ENCODE measurements at regions not wholly inside any gene's neighbourhood (a gene's known extent, or its start where the extent isn't known, plus 50 kb on each side); places are given as distances from the start of the nearest gene placed in this dataset.

- Histone ChIP-seq H3K36me3 (ENCODE audit: control insufficient read depth in 4 of 4, insufficient read depth in 3 of 4, low read depth in 1 of 4, low read length in 3 of 4) (no peaks in the 10 kb centered on the region), H3K27ac (ENCODE audit: low read depth in 1 of 2, low read length in 2 of 2) (no peak overlapping the region), H3K9ac (ENCODE audit: low read depth in 1 of 2, low read length in 2 of 2) (no peak overlapping the region), H3K4me3 (ENCODE audit: low read depth in 1 of 3, low read length in 3 of 3) (no peak overlapping the region), H3K4me1 (ENCODE audit: control insufficient read depth in 4 of 4, insufficient read depth in 4 of 4, low read length in 3 of 4) (peaks cover 0 to 1% (median 0%) of the 10 kb centered on the region in 4 donors), H3K9me3 (ENCODE audit: control insufficient read depth in 4 of 4, low read length in 3 of 4) (no peaks in the 10 kb centered on the region), H3K27me3 (ENCODE audit: control insufficient read depth in 4 of 4, insufficient read depth in 4 of 4, low read length in 3 of 4) (no peaks in the 10 kb centered on the region)
- DNase-seq (ENCODE audit: low spot score): no peak
- WGBS: 90% methylated on average over 5 of the region's 5 CpGs
- TF ChIP-seq NR2F2 (IDR thresholded peaks at IDR 0.05): no peak
- TF ChIP-seq JUND (IDR thresholded peaks at IDR 0.05): no peak
- TF ChIP-seq GABPA (IDR thresholded peaks at IDR 0.05 in 1 of 2, conservative IDR thresholded peaks at IDR 0.05 in 1 of 2): no peak
- no peak for TF ChIP-seq HNF4G (IDR thresholded peaks at IDR 0.05)
- no peak for TF ChIP-seq FOXA1 (IDR thresholded peaks at IDR 0.05)
- no peak for TF ChIP-seq CTCF (IDR thresholded peaks at IDR 0.05; ENCODE audit: low read depth, low read length, missing input control)
- no peak for TF ChIP-seq FOXA2 (IDR thresholded peaks at IDR 0.05)
Observed at GRCh38 chr15:91704343-91704742, 149.2 kb upstream of the SLCO3A1 start.

DNA sequence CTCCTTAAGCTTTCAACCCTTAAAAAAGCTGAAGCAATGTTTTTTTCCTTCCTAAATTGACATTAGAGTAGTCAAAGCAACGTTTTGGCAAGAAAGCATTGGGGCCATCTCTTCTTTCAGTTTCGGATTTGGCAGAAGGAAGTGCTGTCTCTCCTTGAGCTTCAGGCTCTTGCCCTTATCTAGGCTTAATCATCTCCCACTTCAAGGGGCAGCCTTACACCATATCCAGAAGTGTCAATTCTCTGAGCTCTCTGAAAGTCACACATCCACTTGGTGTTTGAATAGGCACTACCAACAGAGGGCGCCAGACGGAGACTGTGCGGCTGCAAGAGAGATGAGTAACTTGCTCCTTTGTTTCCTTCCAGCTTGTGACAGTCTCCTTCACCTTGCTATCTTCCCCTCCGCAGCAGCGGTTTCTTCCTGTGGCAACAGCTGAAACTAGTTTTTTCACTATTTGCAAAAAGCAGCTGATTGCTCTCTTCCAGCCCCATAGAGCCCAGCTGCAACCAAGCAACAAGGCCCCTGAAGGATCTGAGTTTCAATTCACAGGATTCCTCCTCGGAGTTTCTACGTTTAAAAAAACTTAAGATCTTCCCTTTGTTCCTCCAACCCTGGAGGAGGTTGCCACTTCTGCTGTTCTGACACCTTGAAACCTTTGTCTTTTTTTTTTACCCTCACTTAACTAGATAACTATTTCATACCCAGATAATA, 147.0 kb upstream of the SLCO3A1 start:
- WGBS: 25% methylated on average over 9 of the region's 9 CpGs
- no peak for TF ChIP-seq HNF4A (conservative IDR thresholded peaks at IDR 0.05)
- TF ChIP-seq CTCF (IDR thresholded peaks at IDR 0.05; ENCODE audit: low read depth, low read length, missing input control): peak; percentile 83
- TF ChIP-seq RAD21 (IDR thresholded peaks at IDR 0.05): peak; percentile 78 to 89
- peak; percentile 10 for TF ChIP-seq YY1 (IDR thresholded peaks at IDR 0.05)
- TF ChIP-seq FOXA2 (IDR thresholded peaks at IDR 0.05): no peak
- peak in 1 of 2 donors; percentile 8 for TF ChIP-seq RXRA (IDR thresholded peaks at IDR 0.05)
- TF ChIP-seq GABPA (IDR thresholded peaks at IDR 0.05 in 1 of 2, conservative IDR thresholded peaks at IDR 0.05 in 1 of 2): no peak
- TF ChIP-seq HNF4G (IDR thresholded peaks at IDR 0.05): no peak
- Histone ChIP-seq H3K36me3 (ENCODE audit: control insufficient read depth in 4 of 4, insufficient read depth in 3 of 4, low read depth in 1 of 4, low read length in 3 of 4) (no peaks in the 10 kb centered on the region), H3K4me1 (ENCODE audit: control insufficient read depth in 4 of 4, insufficient read depth in 4 of 4, low read length in 3 of 4) (peaks cover 0 to 1% (median 0%) of the 10 kb centered on the region in 4 donors), H3K27me3 (ENCODE audit: control insufficient read depth in 4 of 4, insufficient read depth in 4 of 4, low read length in 3 of 4) (no peaks in the 10 kb centered on the region), H3K27ac (ENCODE audit: low read depth in 1 of 2, low read length in 2 of 2) (no peak overlapping the region), H3K9me3 (ENCODE audit: control insufficient read depth in 4 of 4, low read length in 3 of 4) (no peaks in the 10 kb centered on the region), H3K9ac (ENCODE audit: low read depth in 1 of 2, low read length in 2 of 2) (no peak overlapping the region), H3K4me3 (ENCODE audit: low read depth in 1 of 3, low read length in 3 of 3) (no peak overlapping the region)
- DNase-seq (ENCODE audit: low spot score): peak; percentile 71

DNA sequence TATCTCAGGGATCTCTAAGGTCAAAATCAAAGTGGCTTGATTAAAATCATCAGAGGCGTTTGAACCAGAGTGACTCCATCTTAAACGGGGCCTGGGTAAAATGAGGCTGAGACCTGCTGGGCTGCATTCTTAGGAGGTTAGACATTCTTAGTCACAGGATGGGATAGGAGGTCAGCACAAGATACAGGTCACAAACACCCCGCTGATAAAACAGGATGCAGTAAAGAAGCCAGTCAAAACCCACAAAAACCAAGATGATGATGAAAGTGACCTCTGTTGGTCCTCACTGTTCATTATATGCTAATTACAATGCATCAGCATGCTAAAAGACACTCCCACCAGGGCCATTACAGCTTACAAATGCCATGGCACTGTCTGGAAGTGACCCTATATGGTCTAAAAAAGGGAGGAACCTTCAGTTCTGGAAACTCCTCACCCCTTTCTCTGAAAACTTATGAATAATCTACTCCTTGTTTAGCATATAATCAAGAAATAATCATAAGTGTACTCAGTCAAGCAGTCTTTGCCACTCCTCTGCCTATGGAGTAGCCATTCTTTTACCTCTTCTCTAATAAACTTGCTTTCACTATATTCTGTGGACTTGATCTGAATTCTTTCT, 143.3 kb upstream of the SLCO3A1 start:
- H3K27me3 ChIP-seq (ENCODE audit: control insufficient read depth in 4 of 4, insufficient read depth in 4 of 4, low read length in 3 of 4): no peaks in the 10 kb centered on the region
- H3K27ac ChIP-seq (ENCODE audit: low read depth in 1 of 2, low read length in 2 of 2): no peak overlapping the region
- no peak for DNase-seq (ENCODE audit: low spot score)
- H3K9me3 ChIP-seq (ENCODE audit: control insufficient read depth in 4 of 4, low read length in 3 of 4): no peaks in the 10 kb centered on the region
- no peaks in the 10 kb centered on the region for H3K36me3 ChIP-seq (ENCODE audit: control insufficient read depth in 4 of 4, insufficient read depth in 3 of 4, low read depth in 1 of 4, low read length in 3 of 4)
- H3K4me3 ChIP-seq (ENCODE audit: low read depth in 1 of 3, low read length in 3 of 3): no peak overlapping the region
- no peak overlapping the region for H3K9ac ChIP-seq (ENCODE audit: low read depth in 1 of 2, low read length in 2 of 2)
- WGBS: 71% methylated on average over 3 of the region's 3 CpGs
- peaks cover 0 to 1% (median 0%) of the 10 kb centered on the region in 4 donors for H3K4me1 ChIP-seq (ENCODE audit: control insufficient read depth in 4 of 4, insufficient read depth in 4 of 4, low read length in 3 of 4)
- TF ChIP-seq YY1 (IDR thresholded peaks at IDR 0.05) (no peak), GABPA (IDR thresholded peaks at IDR 0.05 in 1 of 2, conservative IDR thresholded peaks at IDR 0.05 in 1 of 2) (no peak), FOXA1 (IDR thresholded peaks at IDR 0.05) (no peak), TAF1 (conservative IDR thresholded peaks at IDR 0.05) (no peak), JUND (IDR thresholded peaks at IDR 0.05) (no peak), HNF4G (IDR thresholded peaks at IDR 0.05) (no peak), CTCF (IDR thresholded peaks at IDR 0.05; ENCODE audit: low read depth, low read length, missing input control) (no peak), SP1 (IDR thresholded peaks at IDR 0.05) (no peak)
- TF ChIP-seq, protein P1, sequence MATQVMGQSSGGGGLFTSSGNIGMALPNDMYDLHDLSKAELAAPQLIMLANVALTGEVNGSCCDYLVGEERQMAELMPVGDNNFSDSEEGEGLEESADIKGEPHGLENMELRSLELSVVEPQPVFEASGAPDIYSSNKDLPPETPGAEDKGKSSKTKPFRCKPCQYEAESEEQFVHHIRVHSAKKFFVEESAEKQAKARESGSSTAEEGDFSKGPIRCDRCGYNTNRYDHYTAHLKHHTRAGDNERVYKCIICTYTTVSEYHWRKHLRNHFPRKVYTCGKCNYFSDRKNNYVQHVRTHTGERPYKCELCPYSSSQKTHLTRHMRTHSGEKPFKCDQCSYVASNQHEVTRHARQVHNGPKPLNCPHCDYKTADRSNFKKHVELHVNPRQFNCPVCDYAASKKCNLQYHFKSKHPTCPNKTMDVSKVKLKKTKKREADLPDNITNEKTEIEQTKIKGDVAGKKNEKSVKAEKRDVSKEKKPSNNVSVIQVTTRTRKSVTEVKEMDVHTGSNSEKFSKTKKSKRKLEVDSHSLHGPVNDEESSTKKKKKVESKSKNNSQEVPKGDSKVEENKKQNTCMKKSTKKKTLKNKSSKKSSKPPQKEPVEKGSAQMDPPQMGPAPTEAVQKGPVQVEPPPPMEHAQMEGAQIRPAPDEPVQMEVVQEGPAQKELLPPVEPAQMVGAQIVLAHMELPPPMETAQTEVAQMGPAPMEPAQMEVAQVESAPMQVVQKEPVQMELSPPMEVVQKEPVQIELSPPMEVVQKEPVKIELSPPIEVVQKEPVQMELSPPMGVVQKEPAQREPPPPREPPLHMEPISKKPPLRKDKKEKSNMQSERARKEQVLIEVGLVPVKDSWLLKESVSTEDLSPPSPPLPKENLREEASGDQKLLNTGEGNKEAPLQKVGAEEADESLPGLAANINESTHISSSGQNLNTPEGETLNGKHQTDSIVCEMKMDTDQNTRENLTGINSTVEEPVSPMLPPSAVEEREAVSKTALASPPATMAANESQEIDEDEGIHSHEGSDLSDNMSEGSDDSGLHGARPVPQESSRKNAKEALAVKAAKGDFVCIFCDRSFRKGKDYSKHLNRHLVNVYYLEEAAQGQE (IDR thresholded peaks at IDR 0.05): no peak
